ENCODE measurements at regions not wholly inside any gene's neighbourhood (a gene's known extent, or its start where the extent isn't known, plus 50 kb on each side); places are given as distances from the start of the nearest gene placed in this dataset.

DNA sequence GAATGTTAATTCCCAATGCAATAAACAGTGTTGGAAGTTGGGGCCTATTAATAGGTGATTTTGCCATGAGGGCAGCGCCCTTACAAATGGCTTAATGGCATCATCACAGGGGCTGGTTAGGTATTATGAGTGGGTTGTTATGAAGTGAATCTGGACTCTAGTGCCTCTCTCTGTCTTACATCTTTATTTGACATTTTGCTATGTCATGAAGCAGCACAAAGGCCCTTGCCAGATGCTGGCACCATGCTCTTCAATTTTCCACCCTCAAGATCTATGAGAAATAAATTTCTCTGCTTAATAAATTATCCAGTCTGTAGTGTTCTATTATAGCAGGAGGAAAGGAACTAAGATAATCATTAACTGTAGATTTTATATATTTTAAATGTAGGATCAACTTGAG lies 1098.7 kb upstream of the NUDT12 start:
- Histone ChIP-seq H3K36me3 (ENCODE audit: control insufficient read depth, insufficient read depth, low read length) (no peaks in the 10 kb centered on the region), H3K4me3 (ENCODE audit: low read length) (no peak overlapping the region), H3K4me1 (ENCODE audit: control insufficient read depth, insufficient read depth, low read length) (no peaks in the 10 kb centered on the region), H3K9me3 (ENCODE audit: control insufficient read depth, low read length) (peaks cover 4% of the 10 kb centered on the region), H3K9ac (ENCODE audit: extremely low read depth, low read length, poor library complexity, severe bottlenecking) (no peak overlapping the region), H3K27ac (ENCODE audit: low read depth, low read length) (no peak overlapping the region), H3K27me3 (ENCODE audit: control insufficient read depth, insufficient read depth, low read length, poor library complexity, severe bottlenecking) (no peaks in the 10 kb centered on the region)
- Mint-ChIP-seq H3K27ac (no peak overlapping the region), H3K9me3 (peaks cover 3% of the 10 kb centered on the region), H3K27me3 (ENCODE audit: insufficient read depth) (peaks cover 11% of the 10 kb centered on the region), H3K4me3 (no peak overlapping the region), H3K4me1 (peaks cover 3% of the 10 kb centered on the region), H3K36me3 (ENCODE audit: low read depth) (no peaks in the 10 kb centered on the region)
- TF ChIP-seq, protein P1, sequence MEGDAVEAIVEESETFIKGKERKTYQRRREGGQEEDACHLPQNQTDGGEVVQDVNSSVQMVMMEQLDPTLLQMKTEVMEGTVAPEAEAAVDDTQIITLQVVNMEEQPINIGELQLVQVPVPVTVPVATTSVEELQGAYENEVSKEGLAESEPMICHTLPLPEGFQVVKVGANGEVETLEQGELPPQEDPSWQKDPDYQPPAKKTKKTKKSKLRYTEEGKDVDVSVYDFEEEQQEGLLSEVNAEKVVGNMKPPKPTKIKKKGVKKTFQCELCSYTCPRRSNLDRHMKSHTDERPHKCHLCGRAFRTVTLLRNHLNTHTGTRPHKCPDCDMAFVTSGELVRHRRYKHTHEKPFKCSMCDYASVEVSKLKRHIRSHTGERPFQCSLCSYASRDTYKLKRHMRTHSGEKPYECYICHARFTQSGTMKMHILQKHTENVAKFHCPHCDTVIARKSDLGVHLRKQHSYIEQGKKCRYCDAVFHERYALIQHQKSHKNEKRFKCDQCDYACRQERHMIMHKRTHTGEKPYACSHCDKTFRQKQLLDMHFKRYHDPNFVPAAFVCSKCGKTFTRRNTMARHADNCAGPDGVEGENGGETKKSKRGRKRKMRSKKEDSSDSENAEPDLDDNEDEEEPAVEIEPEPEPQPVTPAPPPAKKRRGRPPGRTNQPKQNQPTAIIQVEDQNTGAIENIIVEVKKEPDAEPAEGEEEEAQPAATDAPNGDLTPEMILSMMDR (conservative IDR thresholded peaks at IDR 0.05) = no peak
- WGBS, 2 experiments (ENCODE audit: insufficient coverage in 1 of 2, insufficient read length in 1 of 2) = 95% methylated on average over 1 of the region's 1 CpG; no CpG with 5 or more reads in 1 of the 2 experiments
- DNase-seq = no peak

DNA sequence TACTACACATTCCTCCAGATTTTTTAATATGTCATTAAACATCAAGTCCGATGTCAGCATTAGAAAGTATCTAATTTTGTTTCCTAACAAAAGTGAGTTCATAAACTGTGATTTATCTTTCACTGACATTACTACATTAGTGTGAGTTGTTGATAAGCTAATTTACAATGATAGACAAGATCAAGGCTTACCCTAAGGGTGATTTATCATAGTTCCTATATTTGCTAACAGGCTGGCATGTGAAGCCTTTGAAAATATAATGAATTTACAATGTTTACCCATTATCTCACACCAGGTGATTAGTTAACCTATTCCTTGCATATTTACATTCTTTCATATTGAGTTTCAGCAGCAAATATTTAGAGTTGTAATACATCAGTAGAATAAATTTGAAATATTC lies 1096.9 kb upstream of the NUDT12 start:
- 100% methylated on average over 1 of the region's 1 CpG; no CpG with 5 or more reads in 1 of the 2 experiments for WGBS, 2 experiments (ENCODE audit: insufficient coverage in 1 of 2, insufficient read length in 1 of 2)
- Mint-ChIP-seq H3K36me3 (ENCODE audit: low read depth) (no peaks in the 10 kb centered on the region), H3K4me1 (peaks cover 3% of the 10 kb centered on the region), H3K4me3 (no peak overlapping the region), H3K9me3 (no peaks in the 10 kb centered on the region), H3K27ac (no peak overlapping the region), H3K27me3 (ENCODE audit: insufficient read depth) (peaks cover 17% of the 10 kb centered on the region)
- no peaks in the 10 kb centered on the region for H3K9me3 ChIP-seq (ENCODE audit: control insufficient read depth, low read length)
- no peak for DNase-seq
- H3K36me3 ChIP-seq (ENCODE audit: control insufficient read depth, insufficient read depth, low read length) = no peaks in the 10 kb centered on the region
- H3K27me3 ChIP-seq (ENCODE audit: control insufficient read depth, insufficient read depth, low read length, poor library complexity, severe bottlenecking) = no peaks in the 10 kb centered on the region
- no peak overlapping the region for H3K9ac ChIP-seq (ENCODE audit: extremely low read depth, low read length, poor library complexity, severe bottlenecking)
- H3K4me1 ChIP-seq (ENCODE audit: control insufficient read depth, insufficient read depth, low read length) = no peaks in the 10 kb centered on the region
- no peak overlapping the region for H3K4me3 ChIP-seq (ENCODE audit: low read length)
- no peak overlapping the region for H3K27ac ChIP-seq (ENCODE audit: low read depth, low read length)
- TF ChIP-seq, protein P1 (conservative IDR thresholded peaks at IDR 0.05) = no peak

DNA sequence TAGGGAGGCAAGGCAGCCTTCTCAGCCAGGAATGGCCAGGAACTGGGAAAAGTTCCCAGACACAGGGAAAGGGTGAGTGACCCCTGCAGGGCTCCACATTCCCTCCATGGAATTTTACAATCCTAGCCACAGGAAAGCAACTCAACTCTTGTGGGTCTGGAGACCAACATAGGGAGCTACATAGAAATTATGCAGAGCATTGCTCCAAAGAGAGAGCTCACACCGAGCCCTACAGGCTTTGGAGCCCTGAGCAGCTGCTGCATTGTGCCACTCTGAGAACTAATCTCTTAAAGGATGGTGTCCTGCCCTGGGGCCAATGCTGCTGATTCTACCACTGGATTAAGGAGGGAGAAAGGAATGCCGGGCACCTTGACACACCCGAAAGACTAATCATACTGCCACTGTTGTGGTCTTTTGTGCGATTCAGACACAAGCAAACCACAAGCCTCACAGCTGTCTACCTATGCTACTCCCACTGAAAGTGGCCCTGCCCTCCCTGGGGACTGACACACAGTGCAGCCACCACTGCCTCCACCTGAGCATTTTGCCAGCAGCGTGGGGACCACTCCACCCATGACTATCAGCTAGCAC lies 1089.8 kb upstream of the NUDT12 start:
- no peaks in the 10 kb centered on the region for H3K36me3 ChIP-seq (ENCODE audit: control insufficient read depth, insufficient read depth, low read length)
- H3K27me3 ChIP-seq (ENCODE audit: control insufficient read depth, insufficient read depth, low read length, poor library complexity, severe bottlenecking) = no peaks in the 10 kb centered on the region
- Mint-ChIP-seq H3K36me3 (ENCODE audit: low read depth) (no peaks in the 10 kb centered on the region), H3K9me3 (no peaks in the 10 kb centered on the region), H3K4me3 (no peak overlapping the region), H3K27ac (no peak overlapping the region), H3K4me1 (peaks cover 3% of the 10 kb centered on the region), H3K27me3 (ENCODE audit: insufficient read depth) (peaks cover 61% of the 10 kb centered on the region)
- TF ChIP-seq, protein P1 (conservative IDR thresholded peaks at IDR 0.05) = no peak
- H3K4me3 ChIP-seq (ENCODE audit: low read length) = no peak overlapping the region
- no peaks in the 10 kb centered on the region for H3K9me3 ChIP-seq (ENCODE audit: control insufficient read depth, low read length)
- WGBS, 2 experiments (ENCODE audit: insufficient coverage in 1 of 2, insufficient read length in 1 of 2) = 80 to 82% methylated on average over 1 to 5 of the region's 5 CpGs
- H3K9ac ChIP-seq (ENCODE audit: extremely low read depth, low read length, poor library complexity, severe bottlenecking) = no peak overlapping the region
- H3K27ac ChIP-seq (ENCODE audit: low read depth, low read length) = no peak overlapping the region
- DNase-seq = peak; percentile 59
- no peaks in the 10 kb centered on the region for H3K4me1 ChIP-seq (ENCODE audit: control insufficient read depth, insufficient read depth, low read length)

All from endodermal cell (in vitro differentiated cells).